Activated CD8-positive, alpha-beta memory T cell treated with anti-CD3 and anti-CD28 coated beads, Interleukin-2, amount 50 U/mL, for 48 hours (primary cell): ENCODE measurements at regions not wholly inside any gene's neighbourhood (a gene's known extent, or its start where the extent isn't known, plus 50 kb on each side); places are given as distances from the start of the nearest gene placed in this dataset.

Experiments
- DNase-seq: peaks from one replicate; pipeline ENCODE4 v3.0.0-alpha.2; 2020

GRCh38 chr2:217749008-217749407 is 253.8 kb downstream of the TNS1 start:
- DNase-seq = no peak

- DNase-seq = no peak
Measured at GRCh38 chr2:217746808-217747207, 256.0 kb downstream of the TNS1 start.

GRCh38 chr2:217743966-217744761 is 258.6 kb downstream of the TNS1 start:
- no peak for DNase-seq

GRCh38 chr2:217743407-217743806 is 259.4 kb downstream of the TNS1 start:
- no peak for DNase-seq

GRCh38 chr2:217742841-217743240 is 260.0 kb downstream of the TNS1 start:
- no peak for DNase-seq

- no peak for DNase-seq
Measured at GRCh38 chr2:217742276-217742675, 260.5 kb downstream of the TNS1 start.

GRCh38 chr2:217741381-217741955 is 261.3 kb downstream of the TNS1 start:
- no peak for DNase-seq

- no peak for DNase-seq
Measured at GRCh38 chr2:217740756-217741155, 262.0 kb downstream of the TNS1 start.

GRCh38 chr2:217740178-217740577 is 262.6 kb downstream of the TNS1 start:
- DNase-seq = no peak

- no peak for DNase-seq
Measured at GRCh38 chr2:217739741-217740140, 263.1 kb downstream of the TNS1 start.

- no peak for DNase-seq
Measured at GRCh38 chr2:217738061-217738460, 264.7 kb downstream of the TNS1 start.

- no peak for DNase-seq
Measured at GRCh38 chr2:217736776-217737550, 265.8 kb downstream of the TNS1 start.

- DNase-seq = no peak
Measured at GRCh38 chr2:217735899-217736298, 266.9 kb downstream of the TNS1 start.

- DNase-seq = no peak
Measured at GRCh38 chr2:217735034-217735433, 267.8 kb downstream of the TNS1 start.

- DNase-seq = no peak
Measured at GRCh38 chr2:217733461-217733860, 269.3 kb downstream of the TNS1 start.

- no peak for DNase-seq
Measured at GRCh38 chr2:217732992-217733391, 269.8 kb downstream of the TNS1 start.

- no peak for DNase-seq
Measured at GRCh38 chr2:217731805-217732204, 271.0 kb downstream of the TNS1 start.

GRCh38 chr2:217729421-217730053 is 273.3 kb downstream of the TNS1 start:
- DNase-seq = no peak

GRCh38 chr2:217727801-217728200 is 275.0 kb downstream of the TNS1 start:
- no peak for DNase-seq

- DNase-seq = no peak
Measured at GRCh38 chr2:217725409-217725808, 277.4 kb downstream of the TNS1 start.

- DNase-seq = no peak
Measured at GRCh38 chr2:217724471-217724870, 278.3 kb downstream of the TNS1 start.

- DNase-seq = no peak
Measured at GRCh38 chr2:217723981-217724380, 278.8 kb downstream of the TNS1 start.

GRCh38 chr2:217722883-217723472 is 279.8 kb downstream of the TNS1 start:
- DNase-seq = no peak
